ENCODE measurements at regions not wholly inside any gene's neighbourhood (a gene's known extent, or its start where the extent isn't known, plus 50 kb on each side); places are given as distances from the start of the nearest gene placed in this dataset.

DNA sequence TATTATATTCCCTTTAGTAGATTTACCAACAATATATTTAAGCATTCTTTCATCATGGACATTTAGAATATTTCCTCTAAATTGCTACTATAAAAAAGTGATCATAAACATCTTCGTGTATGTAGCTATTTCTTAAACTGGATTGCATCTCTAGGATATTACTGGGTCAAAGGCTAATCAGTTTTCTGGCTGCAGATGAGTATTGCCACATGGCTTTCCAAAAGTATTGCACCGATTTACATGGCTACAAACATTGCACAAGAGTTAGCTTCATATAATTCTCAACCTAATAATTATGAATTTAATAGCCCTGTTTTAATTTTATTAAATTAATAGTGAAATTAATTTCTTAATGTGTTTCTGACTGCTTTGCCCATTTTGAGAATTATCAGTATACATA is 183.4 kb downstream of the DMRT2 start:
- Histone ChIP-seq H3K27ac (ENCODE audit: low read depth in 1 of 2, low read length in 2 of 2) (no peak overlapping the region), H3K4me3 (ENCODE audit: low read depth in 1 of 3, low read length in 3 of 3) (no peak overlapping the region), H3K9ac (ENCODE audit: low read depth in 1 of 2, low read length in 2 of 2) (no peak overlapping the region), H3K27me3 (ENCODE audit: control insufficient read depth in 4 of 4, insufficient read depth in 4 of 4, low read length in 3 of 4) (no peaks in the 10 kb centered on the region), H3K36me3 (ENCODE audit: control insufficient read depth in 4 of 4, insufficient read depth in 3 of 4, low read depth in 1 of 4, low read length in 3 of 4) (no peaks in the 10 kb centered on the region), H3K4me1 (ENCODE audit: control insufficient read depth in 4 of 4, insufficient read depth in 4 of 4, low read length in 3 of 4) (peaks cover 2 to 24% (median 18%) of the 10 kb centered on the region in 4 donors), H3K9me3 (ENCODE audit: control insufficient read depth in 4 of 4, low read length in 3 of 4) (peaks cover 0 to 4% (median 0%) of the 10 kb centered on the region in 4 donors)
- TF ChIP-seq EGR1 (IDR thresholded peaks at IDR 0.05; ENCODE audit: low read depth in 2 of 2): peak in 1 of 2 donors; percentile 70
- TF ChIP-seq NR2F2 (IDR thresholded peaks at IDR 0.05): no peak
- TF ChIP-seq, protein P1, sequence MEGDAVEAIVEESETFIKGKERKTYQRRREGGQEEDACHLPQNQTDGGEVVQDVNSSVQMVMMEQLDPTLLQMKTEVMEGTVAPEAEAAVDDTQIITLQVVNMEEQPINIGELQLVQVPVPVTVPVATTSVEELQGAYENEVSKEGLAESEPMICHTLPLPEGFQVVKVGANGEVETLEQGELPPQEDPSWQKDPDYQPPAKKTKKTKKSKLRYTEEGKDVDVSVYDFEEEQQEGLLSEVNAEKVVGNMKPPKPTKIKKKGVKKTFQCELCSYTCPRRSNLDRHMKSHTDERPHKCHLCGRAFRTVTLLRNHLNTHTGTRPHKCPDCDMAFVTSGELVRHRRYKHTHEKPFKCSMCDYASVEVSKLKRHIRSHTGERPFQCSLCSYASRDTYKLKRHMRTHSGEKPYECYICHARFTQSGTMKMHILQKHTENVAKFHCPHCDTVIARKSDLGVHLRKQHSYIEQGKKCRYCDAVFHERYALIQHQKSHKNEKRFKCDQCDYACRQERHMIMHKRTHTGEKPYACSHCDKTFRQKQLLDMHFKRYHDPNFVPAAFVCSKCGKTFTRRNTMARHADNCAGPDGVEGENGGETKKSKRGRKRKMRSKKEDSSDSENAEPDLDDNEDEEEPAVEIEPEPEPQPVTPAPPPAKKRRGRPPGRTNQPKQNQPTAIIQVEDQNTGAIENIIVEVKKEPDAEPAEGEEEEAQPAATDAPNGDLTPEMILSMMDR (IDR thresholded peaks at IDR 0.05; ENCODE audit: low read depth, low read length, missing input control): no peak
- TF ChIP-seq, protein P2, sequence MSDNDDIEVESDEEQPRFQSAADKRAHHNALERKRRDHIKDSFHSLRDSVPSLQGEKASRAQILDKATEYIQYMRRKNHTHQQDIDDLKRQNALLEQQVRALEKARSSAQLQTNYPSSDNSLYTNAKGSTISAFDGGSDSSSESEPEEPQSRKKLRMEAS (IDR thresholded peaks at IDR 0.05): peak; percentile 84
- peak; percentile 51 for TF ChIP-seq SP1 (IDR thresholded peaks at IDR 0.05)
- peak; percentile 50 for TF ChIP-seq YY1 (IDR thresholded peaks at IDR 0.05)
- peak in 1 of 2 donors; percentile 35 for TF ChIP-seq JUND (IDR thresholded peaks at IDR 0.05)
- TF ChIP-seq TAF1 (conservative IDR thresholded peaks at IDR 0.05): no peak
- TF ChIP-seq GABPA (IDR thresholded peaks at IDR 0.05 in 1 of 2, conservative IDR thresholded peaks at IDR 0.05 in 1 of 2): no peak
- peak; percentile 47 to 70 for TF ChIP-seq HNF4A (conservative IDR thresholded peaks at IDR 0.05)
- TF ChIP-seq RXRA (IDR thresholded peaks at IDR 0.05): peak; percentile 60 to 79
- TF ChIP-seq, protein P3, sequence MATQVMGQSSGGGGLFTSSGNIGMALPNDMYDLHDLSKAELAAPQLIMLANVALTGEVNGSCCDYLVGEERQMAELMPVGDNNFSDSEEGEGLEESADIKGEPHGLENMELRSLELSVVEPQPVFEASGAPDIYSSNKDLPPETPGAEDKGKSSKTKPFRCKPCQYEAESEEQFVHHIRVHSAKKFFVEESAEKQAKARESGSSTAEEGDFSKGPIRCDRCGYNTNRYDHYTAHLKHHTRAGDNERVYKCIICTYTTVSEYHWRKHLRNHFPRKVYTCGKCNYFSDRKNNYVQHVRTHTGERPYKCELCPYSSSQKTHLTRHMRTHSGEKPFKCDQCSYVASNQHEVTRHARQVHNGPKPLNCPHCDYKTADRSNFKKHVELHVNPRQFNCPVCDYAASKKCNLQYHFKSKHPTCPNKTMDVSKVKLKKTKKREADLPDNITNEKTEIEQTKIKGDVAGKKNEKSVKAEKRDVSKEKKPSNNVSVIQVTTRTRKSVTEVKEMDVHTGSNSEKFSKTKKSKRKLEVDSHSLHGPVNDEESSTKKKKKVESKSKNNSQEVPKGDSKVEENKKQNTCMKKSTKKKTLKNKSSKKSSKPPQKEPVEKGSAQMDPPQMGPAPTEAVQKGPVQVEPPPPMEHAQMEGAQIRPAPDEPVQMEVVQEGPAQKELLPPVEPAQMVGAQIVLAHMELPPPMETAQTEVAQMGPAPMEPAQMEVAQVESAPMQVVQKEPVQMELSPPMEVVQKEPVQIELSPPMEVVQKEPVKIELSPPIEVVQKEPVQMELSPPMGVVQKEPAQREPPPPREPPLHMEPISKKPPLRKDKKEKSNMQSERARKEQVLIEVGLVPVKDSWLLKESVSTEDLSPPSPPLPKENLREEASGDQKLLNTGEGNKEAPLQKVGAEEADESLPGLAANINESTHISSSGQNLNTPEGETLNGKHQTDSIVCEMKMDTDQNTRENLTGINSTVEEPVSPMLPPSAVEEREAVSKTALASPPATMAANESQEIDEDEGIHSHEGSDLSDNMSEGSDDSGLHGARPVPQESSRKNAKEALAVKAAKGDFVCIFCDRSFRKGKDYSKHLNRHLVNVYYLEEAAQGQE (IDR thresholded peaks at IDR 0.05): peak; percentile 26
- TF ChIP-seq, protein P4, sequence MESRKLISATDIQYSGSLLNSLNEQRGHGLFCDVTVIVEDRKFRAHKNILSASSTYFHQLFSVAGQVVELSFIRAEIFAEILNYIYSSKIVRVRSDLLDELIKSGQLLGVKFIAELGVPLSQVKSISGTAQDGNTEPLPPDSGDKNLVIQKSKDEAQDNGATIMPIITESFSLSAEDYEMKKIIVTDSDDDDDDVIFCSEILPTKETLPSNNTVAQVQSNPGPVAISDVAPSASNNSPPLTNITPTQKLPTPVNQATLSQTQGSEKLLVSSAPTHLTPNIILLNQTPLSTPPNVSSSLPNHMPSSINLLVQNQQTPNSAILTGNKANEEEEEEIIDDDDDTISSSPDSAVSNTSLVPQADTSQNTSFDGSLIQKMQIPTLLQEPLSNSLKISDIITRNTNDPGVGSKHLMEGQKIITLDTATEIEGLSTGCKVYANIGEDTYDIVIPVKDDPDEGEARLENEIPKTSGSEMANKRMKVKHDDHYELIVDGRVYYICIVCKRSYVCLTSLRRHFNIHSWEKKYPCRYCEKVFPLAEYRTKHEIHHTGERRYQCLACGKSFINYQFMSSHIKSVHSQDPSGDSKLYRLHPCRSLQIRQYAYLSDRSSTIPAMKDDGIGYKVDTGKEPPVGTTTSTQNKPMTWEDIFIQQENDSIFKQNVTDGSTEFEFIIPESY (IDR thresholded peaks at IDR 0.05): peak; percentile 45
- TF ChIP-seq, protein P5, sequence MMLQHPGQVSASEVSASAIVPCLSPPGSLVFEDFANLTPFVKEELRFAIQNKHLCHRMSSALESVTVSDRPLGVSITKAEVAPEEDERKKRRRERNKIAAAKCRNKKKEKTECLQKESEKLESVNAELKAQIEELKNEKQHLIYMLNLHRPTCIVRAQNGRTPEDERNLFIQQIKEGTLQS (IDR thresholded peaks at IDR 0.05): no peak
- TF ChIP-seq HNF4G (IDR thresholded peaks at IDR 0.05): no peak
- no peak for TF ChIP-seq FOXA1 (IDR thresholded peaks at IDR 0.05)
- TF ChIP-seq RAD21 (IDR thresholded peaks at IDR 0.05): no peak
- TF ChIP-seq FOXA2 (IDR thresholded peaks at IDR 0.05): no peak
- no peak for DNase-seq (ENCODE audit: low spot score)
- 21% methylated on average over 2 of the region's 2 CpGs for WGBS

Measured in liver (tissue), 8 donors.